ENCODE measurements at regions not wholly inside any gene's neighbourhood (a gene's known extent, or its start where the extent isn't known, plus 50 kb on each side); places are given as distances from the start of the nearest gene placed in this dataset.
A peak's percentile ranks its signal among the peaks of the same experiment; 100 is the strongest.
"Not testable (repeated sequence)": the region's sequence is repeated elsewhere in the genome, so short reads cannot be mapped to it uniquely, and the experiment has no call there.

DNA sequence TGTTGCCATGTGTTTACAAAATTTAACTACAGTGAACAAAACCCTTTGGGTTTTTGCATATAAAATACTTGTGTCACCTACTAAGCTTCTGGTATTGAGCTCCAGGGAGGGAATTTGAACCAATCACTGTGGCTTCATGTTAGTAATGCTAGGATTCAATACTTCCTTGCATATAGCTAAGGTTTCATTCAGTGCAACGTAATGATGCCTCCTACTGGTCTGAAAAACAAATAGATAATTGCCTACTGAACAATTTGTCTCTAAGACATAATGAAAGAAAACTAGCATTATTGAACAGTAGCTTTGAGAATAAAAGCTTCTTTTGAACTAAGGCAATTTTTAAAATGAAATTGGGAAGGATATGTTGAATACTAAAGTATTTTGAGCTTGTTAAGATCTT, 244.4 kb downstream of the ZWINT start:
- DNase-seq (ENCODE audit: low spot score) = no peak
- intact Hi-C loops (cut with DNase I) = no loop called here

DNA sequence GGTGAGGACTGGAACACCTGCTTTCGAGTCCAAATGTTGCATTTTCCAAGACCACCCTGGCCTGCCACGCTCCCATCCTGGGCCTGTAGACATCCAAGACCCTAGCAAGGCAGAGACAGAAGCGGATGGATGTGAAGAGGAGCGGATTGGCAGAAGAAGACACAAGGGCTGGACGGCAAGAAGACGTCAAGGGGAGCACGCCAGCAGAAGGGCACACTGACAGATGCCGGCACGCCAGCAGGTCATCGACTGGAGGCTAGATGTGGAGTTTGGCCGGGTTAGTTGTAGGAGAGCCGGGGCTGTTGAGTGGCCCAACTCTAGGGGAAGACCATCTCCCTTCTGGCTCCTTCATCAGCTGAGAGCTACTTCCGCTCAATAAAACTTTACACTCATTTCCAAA, 251.6 kb downstream of the ZWINT start:
- intact Hi-C loops (cut with DNase I) = no loop called here
- peak; percentile 59 for DNase-seq (ENCODE audit: low spot score)

DNA sequence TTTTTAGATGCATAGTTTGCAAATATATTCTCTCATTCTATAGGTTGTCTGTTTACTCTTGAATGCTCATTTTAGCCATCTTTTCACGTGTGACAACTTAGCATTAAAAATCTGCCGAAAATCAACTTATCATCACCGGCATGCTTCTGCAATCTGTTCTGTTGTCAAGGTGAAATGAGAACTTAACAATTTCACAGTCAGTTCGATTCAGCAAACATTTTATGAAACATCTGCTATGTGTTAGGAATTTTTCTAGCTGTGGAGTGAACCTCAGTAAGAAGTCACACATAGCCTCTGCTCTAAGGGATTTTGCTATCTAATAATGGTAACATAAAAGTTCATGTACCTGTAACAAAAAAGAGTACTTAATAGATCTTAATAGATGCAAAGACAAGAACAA, 256.1 kb downstream of the ZWINT start:
- no peak for DNase-seq (ENCODE audit: low spot score)

DNA sequence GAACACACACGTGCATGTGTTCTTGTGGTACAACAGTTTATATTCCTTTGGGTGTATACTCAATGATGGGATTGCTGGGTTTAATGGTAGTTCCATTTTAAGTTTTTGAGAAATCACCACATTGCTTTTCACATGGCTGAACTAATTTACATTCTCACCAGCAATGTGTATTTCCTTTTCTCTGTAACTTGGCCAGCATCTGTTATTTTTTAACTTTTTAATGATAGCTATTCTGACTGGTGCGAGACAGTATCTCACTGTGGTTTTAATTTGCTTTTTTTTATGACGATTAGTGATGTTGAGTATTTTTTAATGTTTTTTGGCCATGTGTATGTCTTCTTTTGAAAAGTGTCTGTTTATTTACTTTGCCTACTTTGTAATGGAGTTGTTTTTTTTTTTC, 256.6 kb downstream of the ZWINT start:
- intact Hi-C loops (cut with DNase I) = no loop called here
- no peak for DNase-seq (ENCODE audit: low spot score)

More for the DNA sequence above, 256.1 kb downstream of the ZWINT start:
- intact Hi-C loops (cut with DNase I) = no loop called here

DNA sequence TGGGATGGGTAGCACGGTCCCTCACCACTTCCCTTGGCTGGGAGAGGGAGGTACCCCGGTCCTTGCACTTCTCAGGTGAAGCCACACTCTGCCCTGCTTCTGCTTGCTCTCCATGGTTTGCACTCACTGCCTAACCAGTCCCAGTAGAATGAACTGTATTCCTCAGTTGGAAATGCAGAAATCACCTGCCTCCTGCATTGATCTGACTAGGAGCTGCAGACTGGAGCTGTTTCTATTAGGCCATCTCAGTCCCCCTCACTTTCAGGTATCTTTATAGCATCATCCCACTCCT, 264.9 kb downstream of the ZWINT start:
- DNase-seq (ENCODE audit: low spot score) = no peak
- intact Hi-C loops (cut with DNase I) = no loop called here

DNA sequence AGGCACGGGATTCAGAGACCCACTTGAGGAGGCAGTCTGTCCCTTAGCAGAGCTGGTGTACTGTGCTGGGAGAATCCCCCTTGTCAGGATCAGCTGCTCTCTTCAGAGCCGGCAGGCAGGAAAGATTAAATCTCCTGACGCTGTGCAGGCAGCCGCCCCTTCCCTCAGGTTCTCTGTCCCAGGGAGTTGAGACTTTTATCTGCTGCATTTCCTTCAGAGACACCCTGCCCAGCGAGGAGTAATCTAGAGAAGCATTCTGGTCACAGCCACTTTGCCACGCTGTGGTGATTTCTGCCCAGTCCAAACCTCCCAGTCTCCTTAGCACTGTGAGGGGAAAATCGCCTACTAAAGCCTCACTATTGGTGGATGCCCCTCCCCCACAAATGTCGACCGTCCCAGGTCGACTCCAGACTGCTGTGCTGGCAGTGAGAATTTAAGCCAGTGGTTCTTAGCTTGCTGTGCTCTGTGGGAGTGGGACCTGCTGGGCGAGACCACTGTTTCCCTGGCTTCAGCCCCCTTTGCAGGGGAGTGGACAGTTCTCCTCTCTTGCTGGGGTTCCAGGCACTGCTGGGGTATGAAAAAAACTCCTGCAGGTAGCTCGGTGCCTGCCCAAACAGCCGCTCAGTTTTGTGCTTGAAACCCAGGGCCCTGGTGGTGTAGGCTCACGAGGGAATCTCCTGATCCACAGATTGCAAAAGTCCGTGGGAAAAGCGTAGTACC, 265.4 kb downstream of the ZWINT start:
- intact Hi-C loops (cut with DNase I) = no loop called here
- peak; percentile 47 for DNase-seq (ENCODE audit: low spot score)

DNA sequence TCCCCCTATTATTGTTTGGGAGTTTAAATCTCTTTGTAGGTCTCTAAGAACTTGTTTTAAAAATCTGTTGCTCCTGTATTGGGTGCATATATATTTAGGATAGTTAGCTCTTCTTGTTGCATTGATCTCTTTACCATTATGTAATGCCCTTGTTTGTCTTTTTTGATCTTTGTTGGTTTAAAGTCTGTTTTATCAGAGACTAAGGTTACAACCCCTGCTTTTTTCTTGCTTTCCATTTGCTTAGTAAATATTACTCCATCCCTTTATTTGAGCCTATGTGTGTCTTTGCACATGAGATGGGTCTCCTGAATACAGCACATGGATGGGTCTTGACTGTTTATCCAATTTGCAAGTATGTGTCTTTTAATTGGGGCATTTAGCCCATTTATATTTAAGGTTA, 267.4 kb downstream of the ZWINT start:
- DNase-seq (ENCODE audit: low spot score); intact Hi-C loops (cut with DNase I): not testable (repeated sequence)

DNA sequence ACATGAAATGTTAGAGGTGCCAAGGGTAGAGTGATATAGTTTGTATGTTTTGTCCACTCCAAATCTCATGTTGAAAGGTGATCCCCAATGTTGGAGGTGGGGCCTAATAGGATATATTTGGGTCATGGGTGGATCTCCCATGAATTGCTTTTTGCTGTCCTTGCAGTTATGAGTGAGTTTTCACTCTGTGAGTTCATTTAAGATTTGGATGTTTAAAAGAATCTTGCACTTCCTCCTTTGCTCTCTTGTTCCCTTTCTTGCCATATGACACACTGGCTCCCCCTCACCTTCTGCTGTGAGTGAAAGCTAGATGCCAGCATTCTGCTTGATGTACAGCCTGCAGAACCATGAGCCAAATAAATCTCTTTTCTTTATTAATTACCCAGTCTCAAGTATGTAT, 269.2 kb downstream of the ZWINT start:
- intact Hi-C loops (cut with DNase I) = no loop called here
- DNase-seq (ENCODE audit: low spot score) = no peak

DNA sequence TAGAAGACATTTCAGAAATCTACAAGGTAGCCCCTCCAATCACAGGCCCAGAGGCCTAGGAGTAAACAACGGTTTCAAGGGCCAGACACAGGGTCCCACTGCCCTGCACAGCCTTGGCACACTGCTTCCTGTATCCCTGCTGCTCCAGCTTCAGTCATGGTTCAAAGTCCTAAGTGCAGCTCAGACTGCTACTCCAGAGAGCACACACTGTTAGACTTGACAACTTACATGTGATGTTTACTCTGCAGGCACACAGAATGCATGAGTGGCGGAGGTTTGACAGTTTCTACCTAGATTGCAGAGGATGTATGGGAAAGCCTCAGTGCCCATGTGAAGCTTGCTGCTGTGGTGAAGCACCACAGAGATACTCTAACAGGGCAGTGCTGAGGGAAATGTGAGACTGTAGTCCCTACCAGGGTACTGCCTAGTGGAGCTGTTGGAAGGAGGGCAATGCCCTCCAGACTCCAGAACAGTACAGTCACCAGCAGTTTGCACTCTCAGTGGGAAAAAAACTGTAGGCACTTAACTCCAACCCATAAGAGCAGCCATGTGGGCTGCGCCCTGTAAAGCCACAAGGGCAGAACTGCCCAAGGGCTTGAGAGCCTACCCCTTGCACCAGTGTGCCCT, 270.0 kb downstream of the ZWINT start:
- intact Hi-C loops (cut with DNase I) = no loop called here
- DNase-seq (ENCODE audit: low spot score) = no peak

DNA sequence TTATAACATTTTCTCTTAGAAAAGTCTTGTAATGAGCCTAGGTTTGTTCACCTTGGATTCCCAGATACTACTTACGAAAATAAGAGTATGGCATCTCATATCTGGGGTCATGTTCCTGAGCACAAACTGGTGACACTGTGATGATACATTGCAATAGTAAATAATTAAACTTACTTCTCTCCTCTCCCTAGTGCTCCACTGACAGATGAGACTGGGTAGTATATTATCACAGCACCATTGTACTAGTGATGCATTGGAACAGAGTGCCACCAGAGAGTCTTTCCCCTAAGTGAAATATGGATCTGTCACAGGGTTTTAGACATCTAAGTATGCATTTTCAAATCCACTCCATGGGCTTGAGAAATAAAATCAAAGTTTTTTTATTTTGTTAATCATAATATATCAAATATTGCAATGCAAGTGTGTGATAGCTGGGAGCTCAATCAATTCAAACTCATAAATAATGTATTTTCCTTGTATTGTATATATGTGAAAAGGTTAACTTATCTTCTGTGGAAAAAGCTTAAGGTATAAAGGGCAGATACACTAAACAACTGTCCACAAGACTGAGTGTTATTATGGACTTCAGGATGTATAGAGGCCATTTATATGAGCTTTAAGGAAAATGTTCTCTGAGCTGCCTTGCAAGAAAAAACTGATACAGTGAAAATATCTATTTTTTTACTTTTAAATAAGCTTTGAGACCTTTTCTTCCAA, 275.5 kb downstream of the ZWINT start:
- intact Hi-C loops (cut with DNase I) = loop anchor here in 1 of 2 donors (5.0 kb wide), 1 partner anchor 317 kb away; no protein-coding TSS in a partner anchor
- DNase-seq (ENCODE audit: low spot score) = no peak

DNA sequence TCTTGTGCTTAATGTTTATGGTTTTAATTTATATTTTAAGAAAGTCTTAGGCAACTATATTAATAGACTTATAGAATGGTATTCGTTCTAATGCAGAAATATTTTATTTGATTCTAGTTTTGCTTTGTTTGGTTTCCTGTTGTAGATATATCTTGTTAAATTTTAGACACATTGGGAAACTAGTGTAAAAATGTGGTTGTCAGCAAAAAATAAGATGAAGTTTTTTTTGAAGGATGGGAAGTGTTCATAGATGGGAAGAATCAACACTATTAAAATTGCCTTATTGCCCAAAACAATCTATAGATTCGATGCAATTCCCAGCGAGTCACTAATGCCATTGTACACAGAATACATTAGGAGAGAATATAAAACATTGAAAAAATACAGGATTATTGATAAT, 278.9 kb downstream of the ZWINT start:
- DNase-seq (ENCODE audit: low spot score) = no peak
- intact Hi-C loops (cut with DNase I) = no loop called here

DNA sequence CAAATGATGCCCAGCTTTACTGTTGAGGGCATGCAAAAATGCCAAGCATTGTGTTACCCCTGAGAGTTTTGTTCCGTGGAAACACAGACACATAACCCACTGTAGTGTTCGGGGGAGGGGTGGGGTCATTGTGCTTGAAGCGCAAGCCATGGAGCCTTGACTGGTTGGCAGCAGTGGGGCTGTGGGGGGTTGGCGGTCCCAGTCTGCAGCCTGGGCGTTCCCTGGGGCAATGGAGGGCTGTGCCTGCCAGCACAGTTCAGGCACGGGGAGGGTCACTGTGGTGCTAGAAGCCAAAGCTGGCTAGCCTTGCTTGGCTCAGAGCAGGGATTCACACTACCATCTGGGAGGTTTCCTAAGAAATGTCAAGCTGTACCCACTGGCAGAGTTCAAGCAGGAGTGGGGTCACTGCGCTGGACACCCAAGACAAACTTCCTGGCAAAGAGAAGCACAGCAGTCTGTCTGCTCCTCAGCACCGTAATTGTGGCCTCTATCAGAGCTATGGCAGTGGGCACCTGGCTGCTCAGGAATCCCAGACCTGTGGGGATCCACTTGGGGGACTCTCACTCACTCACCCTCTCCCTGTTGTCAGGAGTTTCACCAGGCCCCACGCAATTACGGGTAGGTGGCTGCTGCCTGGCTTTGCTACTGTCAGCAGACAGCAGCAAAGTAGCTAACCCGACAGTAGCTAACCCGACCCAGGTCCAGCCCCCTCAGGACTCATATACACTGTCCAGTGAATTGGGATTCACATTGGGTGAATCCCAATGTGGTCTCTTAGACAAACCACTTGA, 292.4 kb downstream of the ZWINT start:
- intact Hi-C loops (cut with DNase I) = no loop called here
- DNase-seq (ENCODE audit: low spot score) = no peak

DNA sequence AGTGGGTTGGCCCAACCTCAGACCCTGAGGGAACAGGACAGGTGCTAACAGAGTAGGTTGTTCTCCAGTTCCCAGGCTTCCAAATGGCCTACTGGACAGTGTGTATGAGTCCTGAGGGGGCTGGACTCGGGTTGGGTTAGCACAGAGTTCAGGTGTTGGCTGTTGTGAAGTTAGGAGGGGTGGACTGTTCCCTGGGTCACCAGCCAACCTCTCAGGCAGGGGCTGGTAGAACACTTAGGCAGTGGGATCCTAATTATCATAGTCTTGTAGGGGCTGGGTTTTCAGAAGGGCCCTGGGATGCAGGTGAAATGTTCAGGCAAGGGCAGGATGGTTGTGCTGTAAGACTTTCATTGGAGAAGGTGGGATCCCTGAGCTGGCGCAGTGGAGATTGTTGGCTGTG, 293.0 kb downstream of the ZWINT start:
- no peak for DNase-seq (ENCODE audit: low spot score)
- intact Hi-C loops (cut with DNase I) = no loop called here

DNA sequence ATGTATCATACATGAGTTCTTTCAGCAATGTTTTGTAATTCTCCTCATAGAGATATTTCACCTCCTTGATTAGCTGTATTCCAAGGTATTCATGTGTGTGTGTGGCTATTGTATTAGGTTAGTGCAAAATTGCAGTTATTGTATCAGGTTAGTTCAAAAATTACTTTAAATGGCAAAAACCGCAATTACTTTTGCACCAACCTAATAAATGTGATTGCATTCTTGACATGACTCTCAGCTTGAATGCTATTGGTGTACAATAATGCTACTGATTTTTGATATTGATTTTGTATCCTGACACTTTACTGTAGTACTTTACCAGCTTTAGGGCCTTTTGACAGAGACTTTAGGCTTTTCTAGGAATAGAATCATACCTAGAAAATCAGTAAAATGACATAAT, 297.4 kb downstream of the ZWINT start:
- DNase-seq (ENCODE audit: low spot score) = no peak

DNA sequence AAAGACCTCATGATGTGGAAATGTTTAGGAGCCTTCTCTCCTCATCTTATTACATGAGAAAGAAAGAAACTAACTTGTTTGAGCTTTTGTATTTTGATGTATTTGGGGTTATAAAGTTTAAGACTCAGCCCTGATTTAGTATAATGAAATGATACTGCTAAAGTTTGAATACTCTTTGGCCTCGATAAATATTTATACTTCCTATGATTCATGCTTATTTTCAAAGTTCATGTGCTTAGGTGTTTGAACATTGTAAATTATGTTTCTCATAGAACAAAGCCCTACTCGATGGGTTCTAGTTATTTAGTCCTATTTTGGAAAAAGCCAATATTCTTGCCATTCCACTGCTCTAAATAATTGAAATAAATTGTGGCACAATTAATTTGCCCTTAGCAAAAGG, 303.2 kb downstream of the ZWINT start:
- no peak for DNase-seq (ENCODE audit: low spot score)
- intact Hi-C loops (cut with DNase I) = no loop called here

More for the DNA sequence above, 297.4 kb downstream of the ZWINT start:
- intact Hi-C loops (cut with DNase I) = no loop called here

DNA sequence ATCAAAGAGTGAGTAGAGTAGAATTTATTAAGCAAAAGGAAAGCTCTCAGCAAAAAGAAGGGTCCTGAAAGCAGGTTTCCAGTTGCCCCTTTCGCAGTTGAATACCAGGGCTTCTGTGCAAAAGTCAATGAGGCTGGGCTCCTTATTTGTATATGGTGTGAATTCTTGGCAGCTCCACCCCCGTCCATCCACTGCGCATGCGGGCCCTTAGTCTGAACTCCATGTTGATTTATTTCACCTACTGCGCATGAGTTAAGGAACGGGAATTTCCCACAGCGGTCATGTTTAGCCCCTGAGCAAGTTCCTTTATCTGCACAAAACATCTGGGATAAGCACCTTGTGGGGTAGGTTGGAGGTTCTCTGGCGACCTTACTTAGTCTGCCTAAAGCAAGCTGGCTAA, 325.6 kb downstream of the ZWINT start:
- DNase-seq (ENCODE audit: low spot score) = no peak
- intact Hi-C loops (cut with DNase I) = no loop called here

DNA sequence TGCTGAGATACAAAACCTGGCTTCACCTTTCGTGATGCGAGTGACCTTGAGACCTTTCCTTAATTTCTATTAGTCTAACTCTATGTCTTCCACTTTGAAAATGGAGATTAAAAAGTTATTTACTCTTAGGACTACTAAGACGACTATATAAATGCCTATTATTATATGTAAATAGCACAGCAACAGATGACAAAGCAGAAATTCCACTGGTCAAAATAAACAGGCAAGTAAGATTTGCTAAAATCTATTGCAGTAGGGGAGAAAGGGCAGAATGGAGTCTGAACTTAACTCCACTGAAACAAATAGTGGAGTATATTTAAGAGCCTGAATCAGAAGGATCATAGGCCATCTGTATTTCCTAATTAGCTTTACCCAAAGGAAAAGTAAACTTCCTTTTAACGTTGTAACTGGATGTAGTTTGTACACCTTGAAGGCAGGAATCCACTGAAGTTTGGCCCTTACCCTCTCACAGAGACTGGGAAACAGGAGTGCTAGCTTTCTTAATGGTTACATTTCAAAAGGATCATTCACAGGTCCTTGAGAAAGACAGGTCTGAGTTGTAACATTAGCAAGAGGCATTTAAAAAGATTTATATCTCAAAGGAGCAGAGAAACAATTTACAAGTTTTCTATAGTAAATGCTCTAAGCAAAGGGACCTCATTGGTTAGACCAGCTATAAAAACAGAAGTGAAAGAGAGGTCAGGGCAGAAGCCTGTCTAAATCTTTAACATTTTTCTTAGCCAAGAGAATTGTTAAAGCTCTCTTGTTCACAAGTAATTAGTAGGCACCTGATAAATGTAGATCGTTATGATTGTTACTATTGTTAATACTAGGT, 332.5 kb downstream of the ZWINT start:
- no peak for DNase-seq (ENCODE audit: low spot score)
- intact Hi-C loops (cut with DNase I) = no loop called here

DNA sequence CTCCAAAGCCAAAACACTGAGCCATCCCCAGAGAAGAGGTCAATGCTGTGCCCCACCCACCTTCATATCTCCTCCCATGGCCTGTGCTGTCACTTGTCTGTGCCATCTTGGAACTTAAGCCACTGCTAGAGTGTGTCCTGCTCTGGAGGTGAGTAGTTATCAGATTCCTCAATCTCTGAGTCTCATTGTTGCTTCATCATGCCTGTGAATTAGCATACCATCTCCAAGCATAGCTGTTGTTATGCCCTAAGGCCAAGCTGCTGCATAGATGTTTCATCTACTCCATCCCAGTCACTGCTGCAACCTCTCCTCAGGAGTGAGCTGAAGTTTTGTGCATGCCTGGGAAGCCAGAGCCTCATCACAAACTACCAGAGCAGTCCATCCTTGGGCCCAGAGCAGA, 349.0 kb downstream of the ZWINT start:
- no peak for DNase-seq (ENCODE audit: low spot score)
- intact Hi-C loops (cut with DNase I) = no loop called here

DNA sequence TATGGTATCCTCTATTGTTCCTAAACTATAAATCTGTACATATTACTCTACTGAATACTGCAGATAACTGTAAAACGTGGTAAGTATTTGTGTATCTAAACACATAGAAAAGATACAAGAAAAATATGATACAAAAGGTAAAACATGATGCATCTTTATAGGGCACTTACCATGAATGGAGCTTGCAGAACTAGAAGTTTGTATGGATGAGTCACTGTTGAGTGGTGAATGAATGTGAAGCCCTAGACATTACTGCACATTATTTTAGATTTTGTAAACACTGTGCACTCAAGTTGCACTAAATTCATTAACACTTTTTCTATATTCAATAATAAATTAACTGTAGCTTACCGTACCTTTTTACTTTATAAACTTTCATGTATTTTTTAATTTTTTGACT, 357.5 kb downstream of the ZWINT start:
- intact Hi-C loops (cut with DNase I) = no loop called here
- no peak for DNase-seq (ENCODE audit: low spot score)

Data from posterior vena cava (tissue), 2 donors.